COLO829 (cell line): ENCODE measurements at regions not wholly inside any gene's neighbourhood (a gene's known extent, or its start where the extent isn't known, plus 50 kb on each side); places are given as distances from the start of the nearest gene placed in this dataset.
"Not testable (repeated sequence)": the region's sequence is repeated elsewhere in the genome, so short reads cannot be mapped to it uniquely, and the experiment has no call there.

Experiments used
- DNase-seq: peaks from one replicate; pipeline ENCODE4 v3.0.0; 2012; ENCODE audit warnings: low spot score

GRCh38 chr14:24744641-24745040 lies 110.7 kb upstream of the GZMB start:
- DNase-seq, result no peak

- peak; percentile 22 for DNase-seq
Measured at GRCh38 chr14:24741871-24742270, 107.9 kb upstream of the GZMB start.

GRCh38 chr14:24735984-24736630 lies 102.1 kb upstream of the GZMB start:
- DNase-seq, result peak; percentile 45

GRCh38 chr14:24734917-24735500 lies 101.0 kb upstream of the GZMB start:
- DNase-seq, result peak; percentile 68

- no peak for DNase-seq
Measured at GRCh38 chr14:24726480-24726879, 92.5 kb upstream of the GZMB start.

- no peak for DNase-seq
Measured at GRCh38 chr14:24725311-24725710, 91.3 kb upstream of the GZMB start.

- no peak for DNase-seq
Measured at GRCh38 chr14:24721775-24722174, 87.8 kb upstream of the GZMB start.

GRCh38 chr14:24715239-24715638 lies 81.2 kb upstream of the GZMB start:
- DNase-seq, result no peak

GRCh38 chr14:24713404-24713803 lies 79.4 kb upstream of the GZMB start:
- no peak for DNase-seq

GRCh38 chr14:24712909-24713308 lies 78.9 kb upstream of the GZMB start:
- no peak for DNase-seq

- DNase-seq, result no peak
Measured at GRCh38 chr14:24712374-24712773, 78.4 kb upstream of the GZMB start.

GRCh38 chr14:24710403-24711112 lies 76.6 kb upstream of the GZMB start:
- peak; percentile 46 for DNase-seq

- no peak for DNase-seq
Measured at GRCh38 chr14:24708684-24709083, 74.7 kb upstream of the GZMB start.

- no peak for DNase-seq
Measured at GRCh38 chr14:24706351-24706750, 72.4 kb upstream of the GZMB start.

GRCh38 chr14:24705840-24706239 lies 71.8 kb upstream of the GZMB start:
- DNase-seq, result no peak

GRCh38 chr14:24701062-24701461 lies 67.1 kb upstream of the GZMB start:
- DNase-seq, result no peak

GRCh38 chr14:24700511-24700910 lies 66.5 kb upstream of the GZMB start:
- DNase-seq, result no peak

- DNase-seq, result no peak
Measured at GRCh38 chr14:24699052-24699451, 65.1 kb upstream of the GZMB start.

- not testable (repeated sequence) for DNase-seq
Measured at GRCh38 chr14:24696280-24696920, 62.4 kb upstream of the GZMB start.

- DNase-seq, result no peak
Measured at GRCh38 chr14:24695265-24696241, 61.6 kb upstream of the GZMB start.

- no peak for DNase-seq
Measured at GRCh38 chr14:24694680-24695079, 60.7 kb upstream of the GZMB start.

- no peak for DNase-seq
Measured at GRCh38 chr14:24693983-24694382, 60.0 kb upstream of the GZMB start.
